ENCODE measurements at regions not wholly inside any gene's neighbourhood (a gene's known extent, or its start where the extent isn't known, plus 50 kb on each side); places are given as distances from the start of the nearest gene placed in this dataset.
"Not testable (repeated sequence)": the region's sequence is repeated elsewhere in the genome, so short reads cannot be mapped to it uniquely, and the experiment has no call there.

DNA sequence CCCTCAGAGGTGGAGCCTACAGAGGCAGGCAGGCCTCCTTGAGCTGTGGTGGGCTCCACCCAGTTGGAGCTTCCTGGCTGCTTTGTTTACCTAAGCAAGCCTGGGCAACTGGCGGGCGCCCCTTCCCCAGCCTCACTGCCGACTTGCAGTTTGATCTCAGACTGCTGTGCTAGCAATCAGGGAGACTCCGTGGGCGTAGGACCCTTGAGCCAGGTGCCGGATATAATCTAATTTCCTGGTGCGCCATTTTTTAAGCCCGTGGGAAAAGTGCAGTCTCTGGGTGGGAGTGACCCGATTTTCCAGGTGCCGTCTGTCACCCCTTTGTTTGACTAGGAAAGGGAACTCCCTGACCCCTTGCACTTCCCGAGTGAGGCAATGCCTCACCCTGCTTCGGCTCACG, 769.1 kb upstream of the SEMA6A start:
- DNase-seq: peak; percentile 36

DNA sequence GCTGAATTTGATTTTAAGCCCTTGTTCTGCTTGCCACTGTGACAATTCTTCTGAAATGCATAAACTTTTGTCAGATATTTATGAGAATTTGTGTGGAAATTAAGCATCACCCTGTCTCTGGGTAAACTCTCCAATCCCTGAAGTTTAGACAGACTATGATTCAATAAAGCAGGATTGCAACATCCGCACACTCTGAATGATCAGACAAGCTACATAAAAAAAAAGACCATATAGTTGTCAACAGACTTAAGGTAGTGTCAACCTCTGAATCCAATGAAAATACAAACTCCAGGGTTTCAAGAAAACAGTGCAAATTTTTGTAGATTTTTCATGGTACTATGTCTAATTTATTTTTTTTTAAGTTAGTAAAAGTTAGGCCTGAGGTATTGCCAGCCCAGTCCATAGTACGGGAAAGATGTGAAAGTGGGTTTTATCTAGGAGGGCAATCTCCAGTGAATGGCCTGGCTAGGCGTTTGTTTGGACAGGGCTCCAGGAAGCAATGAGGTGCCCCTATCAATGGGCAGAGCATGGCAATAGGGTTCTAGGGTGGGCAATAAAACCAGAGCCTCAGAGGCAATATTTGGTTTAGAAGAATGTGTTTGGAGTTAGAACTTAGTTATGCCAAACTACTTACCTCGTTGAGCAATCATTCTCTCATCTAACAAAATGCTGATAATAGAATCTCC, 762.6 kb upstream of the SEMA6A start:
- no peak for DNase-seq

DNA sequence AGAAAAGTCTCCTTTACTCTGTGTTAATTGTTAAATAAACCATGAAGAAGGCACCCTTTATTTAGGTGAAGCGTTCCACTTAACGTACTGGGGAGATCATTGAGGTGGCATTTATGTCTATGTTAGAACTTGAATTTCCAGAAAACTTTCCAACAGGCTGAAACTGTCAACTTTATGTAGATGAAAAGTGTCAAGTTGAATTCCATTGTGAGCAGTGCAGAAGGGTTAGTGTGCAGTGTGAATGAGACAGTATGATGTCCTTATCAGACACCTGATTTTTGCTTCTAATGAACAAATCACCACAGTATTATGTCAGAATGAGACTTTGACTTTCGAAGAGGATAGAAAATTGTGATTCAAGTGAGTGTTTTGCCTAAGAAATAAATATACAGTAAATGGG, 761.6 kb upstream of the SEMA6A start:
- no peak for DNase-seq

DNA sequence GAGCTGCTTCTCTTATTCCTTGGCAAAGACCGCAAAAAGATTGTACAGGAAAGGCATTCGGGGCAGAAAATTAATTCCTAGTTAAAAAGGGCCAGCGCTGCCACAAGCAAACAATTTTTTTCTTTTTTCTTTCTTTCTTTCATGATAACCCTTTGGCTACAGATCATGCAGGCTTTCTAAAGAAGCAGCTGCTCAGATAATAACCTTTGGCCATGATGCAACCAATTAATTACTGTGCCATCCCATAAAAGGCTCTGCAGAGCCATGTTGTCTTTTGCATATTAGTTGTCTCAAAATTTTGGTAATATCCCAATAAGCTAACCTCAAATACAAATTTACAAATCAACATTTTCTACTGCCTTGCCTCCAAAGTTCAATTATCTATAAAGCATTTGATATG, 758.4 kb upstream of the SEMA6A start:
- DNase-seq: peak; percentile 50

DNA sequence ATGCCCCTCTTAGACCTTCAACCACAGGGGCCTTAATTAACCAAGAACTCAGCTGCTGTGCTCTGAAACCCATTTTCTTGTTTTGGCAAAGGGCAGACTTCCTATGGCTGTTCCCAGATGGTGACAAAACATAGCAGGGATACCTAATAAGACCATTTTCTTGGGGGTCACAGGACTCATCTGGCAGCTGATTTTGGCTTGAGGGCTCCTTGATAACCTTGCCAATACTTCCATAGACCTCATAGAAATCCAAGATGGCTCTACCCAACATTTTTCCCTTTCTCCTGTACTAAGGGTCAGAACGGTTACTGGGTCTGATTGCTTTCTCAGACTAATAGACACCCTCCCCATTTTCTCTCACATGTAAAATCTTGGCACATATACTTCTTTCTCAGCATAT, 757.7 kb upstream of the SEMA6A start:
- no peak for DNase-seq

DNA sequence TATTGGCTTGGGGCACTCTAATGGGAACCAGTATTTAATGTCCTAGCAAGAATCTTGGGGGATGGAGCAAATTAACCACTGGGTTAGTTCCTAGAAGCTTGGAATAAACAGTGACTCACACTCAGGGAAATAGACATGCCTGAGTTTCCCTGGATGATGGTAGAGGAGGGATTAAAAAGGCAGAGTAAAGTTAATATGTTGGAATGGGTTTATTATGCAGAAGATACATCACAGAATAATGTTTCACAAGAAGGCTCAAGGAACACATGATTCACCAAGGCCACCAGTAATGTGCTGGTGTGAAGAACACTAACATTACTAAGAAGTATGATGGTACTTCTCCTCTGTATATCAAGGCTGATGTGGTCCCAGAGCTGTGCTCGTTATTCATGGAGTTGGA, 752.9 kb upstream of the SEMA6A start:
- DNase-seq: no peak

DNA sequence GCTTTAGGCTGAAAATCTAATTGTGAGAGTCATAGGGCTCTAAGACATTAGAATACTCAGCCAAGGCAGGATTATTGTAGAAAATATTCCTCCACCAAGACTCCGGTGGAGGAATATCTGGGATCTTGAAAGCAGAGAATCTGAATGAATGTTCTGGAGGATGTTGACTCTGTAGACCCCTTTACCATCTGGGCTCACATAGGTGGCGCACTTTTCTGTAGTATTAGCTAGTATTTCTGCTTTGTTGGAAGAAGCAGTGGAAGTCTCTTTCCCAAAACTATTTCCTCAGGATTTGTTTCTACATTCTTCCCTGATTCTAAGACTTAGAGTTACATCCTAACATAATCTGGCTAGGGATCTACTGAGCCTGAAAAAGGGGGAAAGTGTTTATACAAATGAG, 752.4 kb upstream of the SEMA6A start:
- no peak for DNase-seq

DNA sequence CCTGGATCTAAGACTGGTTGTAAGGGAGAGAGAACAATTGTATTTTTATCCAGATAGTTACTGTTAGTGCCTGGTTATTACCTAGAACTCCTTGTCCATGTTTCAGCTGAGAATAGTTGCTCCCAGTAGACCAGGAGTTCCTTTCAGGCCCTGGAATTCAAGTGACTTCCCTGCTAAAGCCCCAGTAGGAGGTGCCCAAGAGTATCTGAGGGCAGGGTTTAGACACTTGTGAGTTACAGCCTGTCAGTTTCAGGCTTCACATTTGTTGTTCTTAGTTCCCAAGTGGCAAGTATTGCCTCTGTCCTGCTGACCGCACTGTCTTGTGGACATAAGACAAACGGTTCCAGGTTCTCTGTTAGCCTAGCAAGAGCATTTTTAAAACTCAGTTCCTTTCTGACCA, 743.9 kb upstream of the SEMA6A start:
- no peak for DNase-seq

DNA sequence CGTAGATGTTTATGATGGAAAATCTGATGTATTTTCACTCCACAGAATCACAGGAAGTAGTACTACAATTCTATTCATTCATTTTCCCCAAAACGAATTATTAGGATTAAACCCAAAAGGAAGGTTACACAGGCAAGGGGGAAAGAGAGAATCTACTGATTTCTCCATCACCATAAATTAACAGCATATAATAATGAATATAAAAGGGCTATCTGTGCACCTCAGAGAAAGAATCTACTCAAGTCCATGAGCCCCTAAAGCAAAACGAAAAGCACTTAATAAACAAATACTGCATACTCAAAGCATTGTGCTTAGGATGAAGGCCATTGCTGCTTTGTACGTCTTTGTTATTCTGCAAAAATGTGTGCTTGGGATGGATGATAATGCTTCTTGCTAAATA, 740.5 kb upstream of the SEMA6A start:
- no peak for DNase-seq

DNA sequence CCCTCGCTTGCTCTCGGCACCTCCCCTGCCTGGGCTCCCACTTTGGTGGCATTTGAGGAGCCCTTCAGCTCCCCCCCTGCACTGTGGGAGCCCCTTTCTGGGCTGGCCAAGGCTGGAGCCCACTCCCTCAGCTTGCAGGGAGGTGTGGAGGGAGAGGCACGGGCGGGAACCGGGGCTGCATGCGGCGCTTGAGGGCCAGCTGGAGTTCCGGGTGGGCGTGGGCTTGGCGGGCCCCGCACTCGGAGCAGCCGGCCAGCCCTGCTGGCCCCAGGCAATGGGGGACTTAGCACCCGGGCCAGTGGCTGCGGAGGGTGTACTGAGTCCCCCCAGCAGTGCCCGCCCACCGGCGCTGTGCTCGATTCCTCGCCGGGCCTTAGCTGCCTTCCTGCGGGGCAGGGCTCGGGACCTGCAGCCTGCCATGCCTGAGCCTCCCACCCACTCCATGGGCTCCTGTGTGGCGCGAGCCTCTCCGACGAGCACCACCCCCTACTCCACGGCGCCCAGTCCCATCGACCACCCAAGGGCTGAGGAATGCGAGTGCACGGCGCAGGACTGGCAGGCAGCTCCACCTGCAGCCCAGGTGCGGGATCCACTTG, 730.0 kb upstream of the SEMA6A start:
- not testable (repeated sequence) for DNase-seq

DNA sequence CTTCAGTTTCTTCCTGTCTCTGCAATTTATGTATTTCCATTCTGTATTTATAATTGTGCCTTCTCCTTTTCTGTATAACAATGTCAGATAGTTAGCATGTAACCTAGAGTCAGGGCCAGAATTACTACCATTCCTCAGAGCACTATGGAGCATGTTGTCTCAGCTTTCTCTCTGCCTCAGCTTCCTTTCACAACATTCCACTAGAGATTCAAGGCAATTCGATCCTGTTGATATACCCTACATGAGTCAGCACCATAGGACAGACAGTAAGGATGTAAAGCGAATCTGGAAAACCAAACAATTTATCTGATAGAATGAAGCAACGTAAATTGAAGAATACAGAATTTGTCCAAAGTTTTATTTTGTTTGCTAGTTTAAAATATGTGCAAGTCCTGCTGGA, 728.3 kb upstream of the SEMA6A start:
- DNase-seq: no peak

DNA sequence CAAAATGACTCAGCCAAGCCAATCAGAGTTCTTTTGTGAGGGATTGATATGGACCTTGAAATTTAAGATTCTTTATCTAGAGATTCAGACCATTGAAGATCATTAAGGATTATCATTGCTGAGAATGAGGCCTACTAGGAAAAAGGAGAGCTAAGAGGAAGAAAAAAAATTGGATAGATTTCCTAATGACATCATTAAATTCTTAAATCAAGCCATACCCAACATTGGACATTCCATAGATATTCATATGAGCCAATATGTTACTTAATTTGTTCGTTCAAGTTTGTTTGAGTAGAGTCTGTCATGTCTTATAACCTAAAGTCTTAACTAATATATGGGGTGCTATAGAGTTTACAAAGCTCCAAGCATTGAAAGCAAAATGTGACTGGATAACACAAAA, 727.9 kb upstream of the SEMA6A start:
- no peak for DNase-seq

DNA sequence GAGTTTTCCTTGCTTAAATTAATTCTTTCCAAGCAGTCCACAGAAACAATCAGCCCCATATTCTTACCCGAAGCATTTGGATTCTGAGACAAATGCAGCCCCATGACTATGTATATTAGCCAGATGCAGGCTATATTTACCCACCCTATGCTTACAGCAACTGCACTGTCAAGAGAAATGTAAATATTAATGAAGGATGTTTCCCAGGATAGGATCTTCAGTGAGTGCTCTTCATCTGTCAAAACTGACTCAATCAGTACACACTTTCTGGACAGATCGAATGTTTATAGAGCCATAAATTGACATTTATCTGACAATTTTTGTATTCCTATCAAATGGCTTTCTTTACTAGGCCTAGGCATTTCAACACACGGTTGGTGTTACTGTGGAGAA, 725.3 kb upstream of the SEMA6A start:
- no peak for DNase-seq

DNA sequence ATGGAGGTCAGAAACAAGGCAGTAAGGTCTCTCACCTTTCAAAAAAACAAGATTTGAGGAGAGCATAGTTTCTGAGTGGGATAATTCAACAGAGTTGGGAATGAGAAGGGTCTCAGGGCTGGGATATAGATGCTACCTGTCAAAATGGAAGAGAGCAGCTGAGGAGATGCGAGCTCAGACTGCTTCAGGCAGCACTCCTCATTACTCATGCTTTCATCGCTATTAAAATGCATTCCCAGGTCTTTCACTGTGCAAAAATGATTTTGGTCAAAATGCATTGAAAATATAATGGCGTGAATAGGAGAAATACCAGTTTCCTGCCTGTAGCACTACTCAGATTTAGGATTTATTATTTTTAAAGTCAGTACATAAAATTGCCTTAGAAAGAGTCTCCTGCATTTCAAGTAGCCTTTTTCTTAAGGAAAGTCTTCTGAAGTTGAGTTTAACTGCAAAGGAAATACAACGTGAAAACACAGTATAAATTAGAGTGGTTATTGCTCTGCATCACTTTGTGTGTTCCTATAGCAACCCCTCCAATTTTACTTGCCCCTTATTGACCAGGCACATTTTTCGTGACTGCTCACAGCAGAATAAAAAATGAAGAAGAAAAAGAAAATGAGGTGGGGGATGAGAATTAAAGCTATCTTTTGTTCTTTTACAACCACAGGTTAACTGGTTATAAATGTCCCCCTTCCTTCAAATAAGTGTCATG, 724.8 kb upstream of the SEMA6A start:
- DNase-seq: no peak

DNA sequence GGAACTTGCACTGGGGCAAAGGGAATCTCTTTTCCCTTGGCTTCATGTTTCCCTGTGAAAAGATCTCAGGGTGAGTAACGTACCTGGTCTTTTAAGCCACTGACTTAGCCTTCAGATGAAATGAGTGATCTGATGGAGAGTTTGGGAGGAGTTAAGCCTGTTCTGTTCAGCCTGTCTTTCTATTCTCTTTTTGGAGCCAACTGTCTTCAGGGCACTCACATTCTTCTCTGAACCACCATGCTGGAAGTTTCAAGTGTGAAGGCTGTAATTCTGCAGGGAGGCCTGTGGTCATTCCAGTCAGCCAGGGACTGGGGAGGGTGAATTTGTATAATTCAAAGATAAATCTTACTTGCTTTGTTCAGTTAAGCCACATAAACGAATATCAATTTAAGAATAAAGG, 722.2 kb upstream of the SEMA6A start:
- DNase-seq: no peak

DNA sequence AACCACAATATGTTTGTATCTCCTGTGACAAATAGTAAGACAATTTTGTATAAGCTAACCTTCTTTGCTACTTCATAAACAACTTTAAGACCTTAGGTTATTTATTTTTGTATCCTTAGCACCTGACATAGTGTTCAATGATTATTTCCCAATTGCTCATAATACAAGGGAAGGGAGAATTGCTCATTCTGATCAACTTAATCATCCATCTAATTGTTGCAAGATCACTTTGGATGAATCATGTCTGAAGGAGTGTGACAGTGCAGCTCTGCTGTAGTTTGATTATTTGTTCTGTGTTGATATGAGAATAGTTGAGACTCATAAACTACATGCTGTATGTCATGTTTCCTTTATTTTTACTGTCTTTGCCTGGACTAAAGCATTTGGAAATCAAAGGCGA, 721.3 kb upstream of the SEMA6A start:
- no peak for DNase-seq

DNA sequence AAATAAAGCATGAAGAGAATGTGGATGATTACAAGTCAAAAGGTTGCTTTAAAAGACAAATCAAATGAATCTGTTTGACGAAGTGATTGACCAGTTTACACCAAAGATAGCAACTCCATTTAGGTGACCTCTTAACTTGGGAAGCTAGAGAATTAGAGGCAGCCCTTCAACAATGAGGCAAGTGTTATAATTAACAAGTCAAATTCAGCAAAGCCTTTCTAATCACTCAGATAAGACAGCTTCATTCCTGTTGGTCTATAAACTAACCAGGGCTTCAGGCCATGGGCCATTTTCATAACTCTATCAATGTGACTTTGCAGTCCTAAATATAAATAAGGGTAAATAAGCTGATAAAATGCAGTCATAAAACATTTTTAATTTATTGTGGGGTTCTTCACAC, 712.2 kb upstream of the SEMA6A start:
- DNase-seq: no peak

DNA sequence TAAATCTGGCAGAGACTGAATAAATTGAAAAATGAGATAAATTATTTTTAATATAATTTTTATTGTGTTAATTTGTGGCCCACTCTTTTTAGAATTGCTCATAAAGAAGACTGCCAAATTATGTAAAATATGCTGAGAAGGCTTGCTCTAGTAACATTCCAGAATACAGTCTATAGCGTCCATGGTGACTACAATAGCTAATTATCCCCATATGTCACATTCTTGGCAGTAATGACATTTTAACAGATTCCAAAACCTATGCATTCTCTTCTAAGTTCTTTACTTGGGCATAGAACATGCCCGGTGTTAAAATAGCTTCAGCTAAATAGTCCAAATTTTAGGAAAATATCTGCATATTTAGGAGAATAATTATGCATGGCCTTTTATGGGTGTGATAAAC, 697.0 kb upstream of the SEMA6A start:
- no peak for DNase-seq

DNA sequence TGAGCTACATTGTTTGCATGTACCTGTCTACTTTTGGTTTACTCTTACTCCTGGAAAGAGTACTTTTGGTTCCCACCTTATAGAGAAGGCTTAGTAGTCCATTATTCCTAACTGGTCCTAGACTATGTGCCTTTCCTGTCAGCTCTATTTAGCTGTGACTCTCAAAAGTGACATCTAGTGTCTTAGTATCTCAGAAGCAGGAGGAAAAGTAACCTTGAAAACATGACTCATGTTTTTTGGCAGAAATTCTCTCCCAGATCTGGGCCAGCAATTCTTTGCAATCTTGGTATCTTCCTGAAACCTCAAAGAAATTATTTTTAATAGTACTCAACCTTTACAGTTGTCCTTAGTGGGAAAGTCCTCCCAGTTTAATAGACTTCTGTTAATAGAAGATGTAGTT, 691.7 kb upstream of the SEMA6A start:
- DNase-seq: no peak

DNA sequence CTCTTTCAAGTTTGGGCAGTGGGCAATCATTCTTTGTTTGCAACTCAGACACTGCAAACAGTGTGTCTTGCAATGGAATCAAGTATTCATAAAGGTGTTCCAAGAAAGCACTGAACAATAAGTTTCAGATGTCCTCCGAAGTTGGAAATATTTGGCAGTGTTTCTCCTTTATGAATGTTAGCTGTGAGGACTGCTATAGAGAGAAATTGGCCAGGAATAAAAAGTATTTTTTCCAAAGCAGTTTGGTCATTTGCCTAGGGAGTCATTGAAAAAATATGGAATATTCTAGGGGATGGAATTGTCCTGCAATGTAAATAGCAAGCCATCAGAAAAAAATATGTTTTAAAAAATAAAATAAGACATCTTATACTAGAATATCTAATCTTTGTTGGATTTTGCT, 688.6 kb upstream of the SEMA6A start:
- no peak for DNase-seq

DNA sequence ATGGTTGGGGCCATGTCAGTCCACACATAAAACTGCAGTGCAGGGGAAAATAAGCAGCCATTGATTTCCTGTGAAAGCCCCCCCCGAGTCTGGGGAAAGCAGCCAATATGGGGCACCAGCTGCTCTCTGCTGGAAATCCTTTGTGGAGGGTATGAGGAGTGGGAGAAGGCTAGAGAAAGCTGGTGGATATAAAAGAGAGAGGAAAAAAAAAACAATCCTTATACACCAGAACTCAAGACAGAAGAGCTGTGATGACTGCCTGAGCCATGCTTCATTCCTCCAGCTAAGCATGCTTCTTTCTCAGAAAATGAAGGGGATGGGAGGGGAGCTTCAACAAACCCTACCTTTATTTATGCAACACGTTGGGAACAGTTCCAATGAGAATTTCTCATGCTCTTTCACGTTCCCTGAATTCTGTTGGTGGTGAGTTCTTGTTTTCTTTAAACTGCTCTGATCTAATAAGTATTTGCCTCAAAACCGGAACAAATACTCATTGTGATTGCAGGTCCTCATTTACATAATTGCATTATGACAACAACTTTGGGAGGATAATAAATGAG, 688.0 kb upstream of the SEMA6A start:
- DNase-seq: no peak

DNA sequence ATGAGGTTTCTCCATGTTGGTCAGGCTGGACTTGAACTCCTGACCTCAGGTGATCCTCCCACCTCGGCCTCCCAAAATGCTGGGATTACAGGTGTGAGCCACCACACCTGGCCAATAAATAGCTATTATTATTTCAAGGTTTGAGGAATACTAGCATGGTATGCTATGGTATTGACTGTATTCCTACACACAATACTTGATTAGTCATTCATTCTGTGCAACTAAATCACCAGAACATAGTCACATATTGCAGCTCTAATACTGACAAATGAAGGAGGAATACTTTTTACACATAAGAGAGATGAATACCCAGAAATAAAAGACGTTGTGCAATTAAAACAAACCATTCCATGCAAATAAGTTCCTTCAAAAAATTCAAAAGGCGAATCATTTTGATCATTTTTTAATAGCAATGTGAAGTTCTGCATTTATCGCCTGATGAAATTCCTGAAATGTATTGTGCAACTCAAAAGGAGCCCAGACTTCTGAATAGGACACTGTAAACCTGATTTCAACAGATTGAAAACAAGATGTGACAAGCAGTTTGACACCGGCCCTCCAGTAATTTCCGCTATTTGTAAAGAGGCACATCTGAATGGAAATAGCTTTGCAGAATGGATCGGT, 687.4 kb upstream of the SEMA6A start:
- no peak for DNase-seq

DNA sequence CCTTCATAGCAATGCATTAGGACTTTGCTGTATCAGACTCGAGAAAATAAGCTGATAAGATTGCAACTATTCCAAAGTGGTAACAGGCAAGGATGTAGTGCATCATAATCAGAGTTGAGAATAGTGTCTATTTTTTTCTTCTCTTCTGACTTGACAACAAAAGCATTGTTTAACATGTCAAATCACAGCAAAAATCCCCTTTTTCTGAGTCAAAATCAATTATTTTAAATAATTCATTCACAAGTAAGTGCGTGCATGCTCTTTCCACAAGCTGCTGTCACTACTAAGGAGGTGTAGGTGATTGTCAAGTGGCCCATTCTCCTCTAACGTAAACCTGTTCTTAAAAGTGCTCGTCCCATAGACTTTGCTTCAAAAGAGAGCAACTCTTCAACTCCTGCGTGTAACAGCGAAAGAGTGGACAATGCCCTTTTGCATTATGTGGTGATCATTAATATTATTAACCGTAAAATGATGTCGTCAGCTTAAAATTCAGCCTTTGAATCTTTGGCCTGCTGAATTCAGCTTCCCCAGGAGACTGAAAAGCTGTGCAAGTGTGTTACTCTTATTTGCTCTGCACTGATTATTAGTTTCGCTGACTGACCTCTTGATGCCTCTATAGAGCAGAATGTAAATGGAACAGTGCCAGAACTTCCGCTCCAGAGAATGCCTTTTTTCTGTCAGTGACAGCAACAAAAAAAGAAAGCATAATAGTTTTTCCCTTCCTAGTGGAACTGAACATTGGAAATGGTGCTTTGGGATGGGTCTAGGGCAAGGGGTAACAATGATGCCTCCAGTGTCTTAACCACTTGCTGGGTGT, 680.8 kb upstream of the SEMA6A start:
- DNase-seq: no peak

Measured in NCI-H1105 treated with DMSO at 0.1 percent for 48 hours (cell line).